Effector memory CD8-positive, alpha-beta T cell (primary cell): ENCODE measurements at regions not wholly inside any gene's neighbourhood (a gene's known extent, or its start where the extent isn't known, plus 50 kb on each side); places are given as distances from the start of the nearest gene placed in this dataset.
"Not testable (repeated sequence)": the region's sequence is repeated elsewhere in the genome, so short reads cannot be mapped to it uniquely, and the experiment has no call there.

ENCODE experiments used
- ATAC-seq: fragments of 150-1000 bp; cut with Tn5 transposase; replicated peaks from 2 replicates; pipeline ENCODE4 v1.10.0; 2021; ENCODE audit warnings: mild to moderate bottlenecking, moderate library complexity
- DNase-seq, 3 experiments: peaks; one replicate each; pipeline ENCODE4 v3.0.0; 2021
- H3K27ac Mint-ChIP-seq, 2 donors: one replicate each; pipeline ENCODE4 v1.8.0; 2022; ENCODE audit warnings: mild to moderate bottlenecking in 2 of 2, mixed read lengths in 2 of 2, moderate library complexity in 2 of 2
- H3K27me3 Mint-ChIP-seq, 2 donors: one replicate each; pipeline ENCODE4 v1.8.0; 2022; ENCODE audit warnings: mixed read lengths in 2 of 2
- H3K36me3 Mint-ChIP-seq: one replicate; pipeline ENCODE4 v1.8.0; 2022; ENCODE audit warnings: mild to moderate bottlenecking, moderate library complexity, mixed read lengths; ENCODE audit not compliant: insufficient read depth
- H3K4me1 Mint-ChIP-seq, 2 donors: one replicate each; pipeline ENCODE4 v1.8.0; 2022; ENCODE audit warnings: low read depth in 2 of 2, mixed read lengths in 2 of 2
- H3K4me3 Mint-ChIP-seq, 2 donors: one replicate each; pipeline ENCODE4 v1.8.0; 2022; ENCODE audit warnings: mild to moderate bottlenecking in 2 of 2, mixed read lengths in 2 of 2, moderate library complexity in 2 of 2
- H3K9me3 Mint-ChIP-seq, 2 donors: one replicate each; pipeline ENCODE4 v1.8.0; 2022; ENCODE audit warnings: mixed read lengths in 2 of 2

- H3K4me3 Mint-ChIP-seq = no peak overlapping the region
- H3K9me3 Mint-ChIP-seq = peaks cover 10 to 13% of the 10 kb centered on the region in 2 donors
- no peaks in the 10 kb centered on the region for H3K4me1 Mint-ChIP-seq
- ATAC-seq (no peak), DNase-seq (no peak)
- H3K27ac Mint-ChIP-seq = no peak overlapping the region
- H3K27me3 Mint-ChIP-seq = no peaks in the 10 kb centered on the region
- no peaks in the 10 kb centered on the region for H3K36me3 Mint-ChIP-seq
Observed at GRCh38 chr9:29613773-29614172, 2040.5 kb upstream of the C9orf72 start.

GRCh38 chr9:29616844-29617243, 2043.6 kb upstream of the C9orf72 start:
- Mint-ChIP-seq H3K9me3 (peaks cover 7 to 13% of the 10 kb centered on the region in 2 donors), H3K4me3 (no peak overlapping the region), H3K36me3 (no peaks in the 10 kb centered on the region)

GRCh38 chr9:29625292-29625731, 2052.0 kb upstream of the C9orf72 start:
- no peaks in the 10 kb centered on the region for H3K27me3 Mint-ChIP-seq
- H3K27ac Mint-ChIP-seq = no peak overlapping the region
- no peak overlapping the region for H3K4me3 Mint-ChIP-seq
- peaks cover 5 to 15% of the 10 kb centered on the region in 2 donors for H3K9me3 Mint-ChIP-seq
- DNase-seq (no peak), ATAC-seq (no peak)
- no peaks in the 10 kb centered on the region for H3K4me1 Mint-ChIP-seq
- no peaks in the 10 kb centered on the region for H3K36me3 Mint-ChIP-seq

More at GRCh38 chr9:29616844-29617243, 2043.6 kb upstream of the C9orf72 start:
- DNase-seq = no peak
- H3K4me1 Mint-ChIP-seq = no peaks in the 10 kb centered on the region
- ATAC-seq = no peak
- H3K27ac Mint-ChIP-seq = no peak overlapping the region
- H3K27me3 Mint-ChIP-seq = no peaks in the 10 kb centered on the region

GRCh38 chr9:29625931-29626330, 2052.7 kb upstream of the C9orf72 start:
- Mint-ChIP-seq H3K9me3 (peaks cover 5 to 15% of the 10 kb centered on the region in 2 donors), H3K4me3 (no peak overlapping the region), H3K4me1 (no peaks in the 10 kb centered on the region), H3K36me3 (no peaks in the 10 kb centered on the region), H3K27ac (no peak overlapping the region), H3K27me3 (no peaks in the 10 kb centered on the region)
- ATAC-seq = no peak
- no peak for DNase-seq

GRCh38 chr9:29628856-29629255, 2055.6 kb upstream of the C9orf72 start:
- not testable (repeated sequence) for H3K27ac Mint-ChIP-seq, H3K36me3 Mint-ChIP-seq, H3K27me3 Mint-ChIP-seq, ATAC-seq, H3K4me3 Mint-ChIP-seq, DNase-seq, H3K4me1 Mint-ChIP-seq
- peaks cover 9 to 15% of the 10 kb centered on the region in 2 donors for H3K9me3 Mint-ChIP-seq

- Mint-ChIP-seq H3K4me1 (no peaks in the 10 kb centered on the region), H3K27ac (no peak overlapping the region), H3K9me3 (peaks cover 6 to 7% of the 10 kb centered on the region in 2 donors), H3K4me3 (no peak overlapping the region), H3K27me3 (no peaks in the 10 kb centered on the region), H3K36me3 (no peaks in the 10 kb centered on the region)
- ATAC-seq = no peak
- no peak for DNase-seq
Observed at GRCh38 chr9:29637471-29638237, 2064.4 kb upstream of the C9orf72 start.

GRCh38 chr9:29640507-29640906, 2067.2 kb upstream of the C9orf72 start:
- Mint-ChIP-seq H3K4me3 (no peak overlapping the region), H3K4me1 (no peaks in the 10 kb centered on the region), H3K9me3 (peaks cover 3 to 7% of the 10 kb centered on the region in 2 donors), H3K27ac (no peak overlapping the region), H3K36me3 (no peaks in the 10 kb centered on the region), H3K27me3 (no peaks in the 10 kb centered on the region)
- no peak for ATAC-seq
- DNase-seq = no peak

- no peak for DNase-seq
- no peak for ATAC-seq
- H3K36me3 Mint-ChIP-seq = no peaks in the 10 kb centered on the region
- H3K27me3 Mint-ChIP-seq = no peaks in the 10 kb centered on the region
- H3K4me3 Mint-ChIP-seq = no peak overlapping the region
- peaks cover 4 to 5% of the 10 kb centered on the region in 2 donors for H3K9me3 Mint-ChIP-seq
- no peaks in the 10 kb centered on the region for H3K4me1 Mint-ChIP-seq
- no peak overlapping the region for H3K27ac Mint-ChIP-seq
Observed at GRCh38 chr9:29644514-29644913, 2071.2 kb upstream of the C9orf72 start.

- H3K27ac Mint-ChIP-seq = no peak overlapping the region
Observed at GRCh38 chr9:29647451-29647850, 2074.2 kb upstream of the C9orf72 start.

GRCh38 chr9:29648132-29648531, 2074.9 kb upstream of the C9orf72 start:
- Mint-ChIP-seq H3K4me3 (no peak overlapping the region), H3K4me1 (no peaks in the 10 kb centered on the region), H3K27ac (no peak overlapping the region), H3K9me3 (peaks cover 2 to 11% of the 10 kb centered on the region in 2 donors), H3K27me3 (no peaks in the 10 kb centered on the region), H3K36me3 (no peaks in the 10 kb centered on the region)
- ATAC-seq (no peak), DNase-seq (no peak)

More at GRCh38 chr9:29647451-29647850, 2074.2 kb upstream of the C9orf72 start:
- no peaks in the 10 kb centered on the region for H3K4me1 Mint-ChIP-seq
- no peaks in the 10 kb centered on the region for H3K27me3 Mint-ChIP-seq
- no peak overlapping the region for H3K4me3 Mint-ChIP-seq
- DNase-seq = no peak
- H3K36me3 Mint-ChIP-seq = no peaks in the 10 kb centered on the region
- H3K9me3 Mint-ChIP-seq = peaks cover 2 to 11% of the 10 kb centered on the region in 2 donors
- ATAC-seq = no peak

- no peak overlapping the region for H3K4me3 Mint-ChIP-seq
- peaks cover 4 to 11% of the 10 kb centered on the region in 2 donors for H3K9me3 Mint-ChIP-seq
- DNase-seq (no peak), ATAC-seq (no peak)
- no peaks in the 10 kb centered on the region for H3K36me3 Mint-ChIP-seq
- no peaks in the 10 kb centered on the region for H3K27me3 Mint-ChIP-seq
- H3K4me1 Mint-ChIP-seq = no peaks in the 10 kb centered on the region
- H3K27ac Mint-ChIP-seq = no peak overlapping the region
Observed at GRCh38 chr9:29648601-29649000, 2075.3 kb upstream of the C9orf72 start.

- Mint-ChIP-seq H3K27me3 (no peaks in the 10 kb centered on the region), H3K27ac (no peak overlapping the region), H3K4me3 (no peak overlapping the region), H3K4me1 (no peaks in the 10 kb centered on the region), H3K9me3 (peaks cover 12 to 15% of the 10 kb centered on the region in 2 donors), H3K36me3 (no peaks in the 10 kb centered on the region)
- DNase-seq (no peak), ATAC-seq (no peak)
Observed at GRCh38 chr9:29656641-29657406, 2083.5 kb upstream of the C9orf72 start.

GRCh38 chr9:29657821-29658220, 2084.5 kb upstream of the C9orf72 start:
- H3K36me3 Mint-ChIP-seq = no peaks in the 10 kb centered on the region
- H3K27me3 Mint-ChIP-seq = no peaks in the 10 kb centered on the region
- no peaks in the 10 kb centered on the region for H3K4me1 Mint-ChIP-seq
- no peak for ATAC-seq
- H3K9me3 Mint-ChIP-seq = peaks cover 12 to 15% of the 10 kb centered on the region in 2 donors
- no peak overlapping the region for H3K27ac Mint-ChIP-seq
- DNase-seq = no peak
- H3K4me3 Mint-ChIP-seq = no peak overlapping the region

- Mint-ChIP-seq H3K4me3 (no peak overlapping the region), H3K27ac (no peak overlapping the region), H3K27me3 (no peaks in the 10 kb centered on the region), H3K9me3 (peaks cover 13 to 21% of the 10 kb centered on the region in 2 donors), H3K36me3 (no peaks in the 10 kb centered on the region), H3K4me1 (no peaks in the 10 kb centered on the region)
- ATAC-seq (no peak), DNase-seq (no peak)
Observed at GRCh38 chr9:29659014-29659413, 2085.7 kb upstream of the C9orf72 start.
